Right lobe of liver (tissue), 4 donors: ENCODE measurements at regions not wholly inside any gene's neighbourhood (a gene's known extent, or its start where the extent isn't known, plus 50 kb on each side); places are given as distances from the start of the nearest gene placed in this dataset.

Experiments used
- CTCF ChIP-seq, 4 donors: fragments of 200-600 bp in 3 of 4; fragments of 450-650 bp in 1 of 4; IDR thresholded peaks; one replicate each; pipeline versions ENCODE4 v1.5.1 to v1.8.0; 2016 to 2022; ENCODE audit warnings: antibody characterized with exemption in 4 of 4, mild to moderate bottlenecking in 2 of 4
- POLR2A ChIP-seq: fragments of 450-650 bp; IDR thresholded peaks from one replicate; pipeline ENCODE4 v1.6.1; 2017; ENCODE audit warnings: antibody characterized with exemption, mild to moderate bottlenecking
- donor health status: DM: no; HTN: no; CAD: no.
- donor health status: DM: no; HTN: no; CAD: no.
- donor health status: DM: no; HTN: yes; CAD: no.

GRCh38 chr13:85632526-85633195 is 166.6 kb downstream of the SLITRK6 start:
- no peak for TF ChIP-seq CTCF (IDR thresholded peaks at IDR 0.05)
- TF ChIP-seq POLR2A, result no peak
